HepG2 (cell line): ENCODE measurements at regions not wholly inside any gene's neighbourhood (a gene's known extent, or its start where the extent isn't known, plus 50 kb on each side); places are given as distances from the start of the nearest gene placed in this dataset.

Source experiments
- ATF7 ChIP-seq, 2 experiments: fragments of 450-650 bp in 1 of 2; sonication (generic) in 1 of 2; formaldehyde crosslinking in 1 of 2; IDR thresholded peaks; 2 replicates each; pipeline versions ENCODE4 v1.4.0 to v1.6.1; 2016 to 2020; ENCODE audit warnings: antibody characterized with exemption in 1 of 2, mild to moderate bottlenecking in 1 of 2, missing genetic modification reagents in 1 of 2
- FOXJ3 ChIP-seq: sonication (generic); formaldehyde crosslinking; IDR thresholded peaks from 2 replicates; pipeline ENCODE4 v1.4.0; 2020; ENCODE audit warnings: missing genetic modification reagents, mild to moderate bottlenecking, borderline replicate concordance
- HDAC2 ChIP-seq: sonication (generic); formaldehyde crosslinking; IDR thresholded peaks from 2 replicates; pipeline ENCODE4 v1.4.0; 2020; ENCODE audit warnings: missing genetic modification reagents
- HDAC6 ChIP-seq: fragments of 200-600 bp; sonication (generic); IDR thresholded peaks from 2 replicates; pipeline ENCODE4 v1.7.0; 2017; ENCODE audit warnings: mild to moderate bottlenecking, antibody characterized with exemption, low read length, low read depth
- MEF2D ChIP-seq: sonication (generic); formaldehyde crosslinking; IDR thresholded peaks from 2 replicates; pipeline ENCODE4 v1.5.1; 2020; ENCODE audit warnings: mild to moderate bottlenecking, missing genetic modification reagents
- SP5 ChIP-seq: IDR thresholded peaks from 2 replicates; pipeline ENCODE4 v1.6.1; 2016; ENCODE audit warnings: low read depth, borderline replicate concordance
- SPEN ChIP-seq: sonication (generic); formaldehyde crosslinking; IDR thresholded peaks from 2 replicates; pipeline ENCODE4 v1.5.1; 2020; ENCODE audit warnings: low read depth, mild to moderate bottlenecking, missing genetic modification reagents
- ZFYVE20 ChIP-seq: sonication (generic); formaldehyde crosslinking; IDR thresholded peaks from 2 replicates; pipeline ENCODE4 v1.8.0; 2023; ENCODE audit warnings: low read depth, mild to moderate bottlenecking, moderate library complexity, missing genetic modification reagents, borderline replicate concordance
- ZNF12 ChIP-seq: sonication (generic); formaldehyde crosslinking; IDR thresholded peaks from 2 replicates; pipeline ENCODE4 v1.5.0; 2020; ENCODE audit warnings: missing genetic modification reagents
- ZNF563 ChIP-seq: sonication (generic); formaldehyde crosslinking; IDR thresholded peaks from 2 replicates; pipeline ENCODE4 v1.8.0; 2022; ENCODE audit warnings: mild to moderate bottlenecking, moderate library complexity, missing genetic modification reagents
- ZNF816 ChIP-seq: sonication (generic); formaldehyde crosslinking; IDR thresholded peaks from 2 replicates; pipeline ENCODE4 v1.8.0; 2022; ENCODE audit warnings: missing genetic modification reagents, mild to moderate bottlenecking, borderline replicate concordance
- TF ChIP-seq, protein P1 (sequence below): sonication (generic); formaldehyde crosslinking; IDR thresholded peaks from 2 replicates; pipeline ENCODE4 v1.5.0; 2020; ENCODE audit warnings: mild to moderate bottlenecking, missing genetic modification reagents
- TF ChIP-seq, protein P2 (sequence below): sonication (generic); formaldehyde crosslinking; conservative IDR thresholded peaks from 2 replicates; pipeline ENCODE4 v1.4.0; 2020; ENCODE audit warnings: missing genetic modification reagents
- TF ChIP-seq, protein P3 (sequence below): sonication (generic); formaldehyde crosslinking; IDR thresholded peaks from 2 replicates; pipeline ENCODE4 v1.4.0; 2020; ENCODE audit warnings: mild to moderate bottlenecking, missing genetic modification reagents
- TF ChIP-seq, protein P4 (sequence below): sonication (generic); formaldehyde crosslinking; IDR thresholded peaks from 2 replicates; pipeline ENCODE4 v1.5.1; 2020; ENCODE audit warnings: mild to moderate bottlenecking, missing genetic modification reagents, moderate library complexity
- TF ChIP-seq, protein P5 (sequence below): IDR thresholded peaks from 2 replicates; pipeline ENCODE4 v1.6.1; 2012; ENCODE audit warnings: inconsistent platforms
- TF ChIP-seq, protein P6 (sequence below): sonication (generic); formaldehyde crosslinking; IDR thresholded peaks from 2 replicates; pipeline ENCODE4 v1.4.0; 2020; ENCODE audit warnings: missing genetic modification reagents
- TF ChIP-seq, protein P7 (sequence below): IDR thresholded peaks from 2 replicates; pipeline ENCODE4 v1.6.1; 2016; ENCODE audit warnings: missing genetic modification reagents, missing compliant biosample characterization
- TF ChIP-seq, protein P8 (sequence below): IDR thresholded peaks from 2 replicates; pipeline ENCODE4 v1.6.1; 2016; ENCODE audit warnings: low read depth, borderline replicate concordance

DNA sequence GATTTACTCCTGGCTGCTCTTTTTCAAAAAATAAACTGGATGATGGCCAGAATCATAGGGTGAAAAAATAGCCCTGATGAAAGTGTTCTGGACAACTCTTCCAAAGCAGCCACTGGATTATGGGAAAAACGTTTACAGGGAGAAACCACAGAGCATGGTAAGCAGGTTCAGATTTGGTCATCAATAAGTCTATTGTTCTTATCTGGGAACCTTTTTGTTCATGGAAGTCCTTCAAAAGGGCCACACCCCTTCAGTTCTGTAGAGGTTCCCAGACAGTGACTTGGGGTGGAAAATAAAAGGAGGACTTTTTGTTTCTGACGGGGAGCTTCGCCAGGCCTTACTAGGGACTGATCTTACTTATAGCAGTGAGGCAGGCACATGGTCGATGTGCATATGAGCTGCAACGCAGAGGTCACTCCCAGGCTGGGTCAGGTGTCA is 117.4 kb upstream of the SLC38A2 start (continued):
- TF ChIP-seq, protein P1, sequence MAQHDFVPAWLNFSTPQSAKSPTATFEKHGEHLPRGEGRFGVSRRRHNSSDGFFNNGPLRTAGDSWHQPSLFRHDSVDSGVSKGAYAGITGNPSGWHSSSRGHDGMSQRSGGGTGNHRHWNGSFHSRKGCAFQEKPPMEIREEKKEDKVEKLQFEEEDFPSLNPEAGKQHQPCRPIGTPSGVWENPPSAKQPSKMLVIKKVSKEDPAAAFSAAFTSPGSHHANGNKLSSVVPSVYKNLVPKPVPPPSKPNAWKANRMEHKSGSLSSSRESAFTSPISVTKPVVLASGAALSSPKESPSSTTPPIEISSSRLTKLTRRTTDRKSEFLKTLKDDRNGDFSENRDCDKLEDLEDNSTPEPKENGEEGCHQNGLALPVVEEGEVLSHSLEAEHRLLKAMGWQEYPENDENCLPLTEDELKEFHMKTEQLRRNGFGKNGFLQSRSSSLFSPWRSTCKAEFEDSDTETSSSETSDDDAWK, result no peak
- peak; percentile 37; the same call in 1 of the 2 replicates for TF ChIP-seq SP5
- no peak for TF ChIP-seq ZNF816
- no peak for TF ChIP-seq FOXJ3 (CRISPR knock-in tag)
- TF ChIP-seq, protein P2, sequence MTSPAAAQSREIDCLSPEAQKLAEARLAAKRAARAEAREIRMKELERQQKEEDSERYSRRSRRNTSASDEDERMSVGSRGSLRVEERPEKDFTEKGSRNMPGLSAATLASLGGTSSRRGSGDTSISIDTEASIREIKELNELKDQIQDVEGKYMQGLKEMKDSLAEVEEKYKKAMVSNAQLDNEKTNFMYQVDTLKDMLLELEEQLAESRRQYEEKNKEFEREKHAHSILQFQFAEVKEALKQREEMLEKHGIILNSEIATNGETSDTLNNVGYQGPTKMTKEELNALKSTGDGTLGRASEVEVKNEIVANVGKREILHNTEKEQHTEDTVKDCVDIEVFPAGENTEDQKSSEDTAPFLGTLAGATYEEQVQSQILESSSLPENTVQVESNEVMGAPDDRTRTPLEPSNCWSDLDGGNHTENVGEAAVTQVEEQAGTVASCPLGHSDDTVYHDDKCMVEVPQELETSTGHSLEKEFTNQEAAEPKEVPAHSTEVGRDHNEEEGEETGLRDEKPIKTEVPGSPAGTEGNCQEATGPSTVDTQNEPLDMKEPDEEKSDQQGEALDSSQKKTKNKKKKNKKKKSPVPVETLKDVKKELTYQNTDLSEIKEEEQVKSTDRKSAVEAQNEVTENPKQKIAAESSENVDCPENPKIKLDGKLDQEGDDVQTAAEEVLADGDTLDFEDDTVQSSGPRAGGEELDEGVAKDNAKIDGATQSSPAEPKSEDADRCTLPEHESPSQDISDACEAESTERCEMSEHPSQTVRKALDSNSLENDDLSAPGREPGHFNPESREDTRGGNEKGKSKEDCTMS (CRISPR knock-in tag), result no peak
- TF ChIP-seq, protein P3, sequence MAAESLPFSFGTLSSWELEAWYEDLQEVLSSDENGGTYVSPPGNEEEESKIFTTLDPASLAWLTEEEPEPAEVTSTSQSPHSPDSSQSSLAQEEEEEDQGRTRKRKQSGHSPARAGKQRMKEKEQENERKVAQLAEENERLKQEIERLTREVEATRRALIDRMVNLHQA (CRISPR knock-in tag), result no peak
- TF ChIP-seq ZFYVE20 (CRISPR knock-in tag), result no peak
- TF ChIP-seq, protein P4, sequence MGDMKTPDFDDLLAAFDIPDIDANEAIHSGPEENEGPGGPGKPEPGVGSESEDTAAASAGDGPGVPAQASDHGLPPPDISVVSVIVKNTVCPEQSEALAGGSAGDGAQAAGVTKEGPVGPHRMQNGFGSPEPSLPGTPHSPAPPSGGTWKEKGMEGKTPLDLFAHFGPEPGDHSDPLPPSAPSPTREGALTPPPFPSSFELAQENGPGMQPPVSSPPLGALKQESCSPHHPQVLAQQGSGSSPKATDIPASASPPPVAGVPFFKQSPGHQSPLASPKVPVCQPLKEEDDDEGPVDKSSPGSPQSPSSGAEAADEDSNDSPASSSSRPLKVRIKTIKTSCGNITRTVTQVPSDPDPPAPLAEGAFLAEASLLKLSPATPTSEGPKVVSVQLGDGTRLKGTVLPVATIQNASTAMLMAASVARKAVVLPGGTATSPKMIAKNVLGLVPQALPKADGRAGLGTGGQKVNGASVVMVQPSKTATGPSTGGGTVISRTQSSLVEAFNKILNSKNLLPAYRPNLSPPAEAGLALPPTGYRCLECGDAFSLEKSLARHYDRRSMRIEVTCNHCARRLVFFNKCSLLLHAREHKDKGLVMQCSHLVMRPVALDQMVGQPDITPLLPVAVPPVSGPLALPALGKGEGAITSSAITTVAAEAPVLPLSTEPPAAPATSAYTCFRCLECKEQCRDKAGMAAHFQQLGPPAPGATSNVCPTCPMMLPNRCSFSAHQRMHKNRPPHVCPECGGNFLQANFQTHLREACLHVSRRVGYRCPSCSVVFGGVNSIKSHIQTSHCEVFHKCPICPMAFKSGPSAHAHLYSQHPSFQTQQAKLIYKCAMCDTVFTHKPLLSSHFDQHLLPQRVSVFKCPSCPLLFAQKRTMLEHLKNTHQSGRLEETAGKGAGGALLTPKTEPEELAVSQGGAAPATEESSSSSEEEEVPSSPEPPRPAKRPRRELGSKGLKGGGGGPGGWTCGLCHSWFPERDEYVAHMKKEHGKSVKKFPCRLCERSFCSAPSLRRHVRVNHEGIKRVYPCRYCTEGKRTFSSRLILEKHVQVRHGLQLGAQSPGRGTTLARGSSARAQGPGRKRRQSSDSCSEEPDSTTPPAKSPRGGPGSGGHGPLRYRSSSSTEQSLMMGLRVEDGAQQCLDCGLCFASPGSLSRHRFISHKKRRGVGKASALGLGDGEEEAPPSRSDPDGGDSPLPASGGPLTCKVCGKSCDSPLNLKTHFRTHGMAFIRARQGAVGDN (CRISPR knock-in tag), result peak; percentile 29; the same call in 1 of the 2 replicates
- 0 out of 2 replicates have a peak, but pooled peaks have one; percentile 32 for TF ChIP-seq SPEN (CRISPR knock-in tag)
- TF ChIP-seq, protein P5, sequence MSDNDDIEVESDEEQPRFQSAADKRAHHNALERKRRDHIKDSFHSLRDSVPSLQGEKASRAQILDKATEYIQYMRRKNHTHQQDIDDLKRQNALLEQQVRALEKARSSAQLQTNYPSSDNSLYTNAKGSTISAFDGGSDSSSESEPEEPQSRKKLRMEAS, result peak; percentile 91
- peak; percentile 17; the same call in 1 of the 2 replicates for TF ChIP-seq HDAC2 (CRISPR knock-in tag)
- peak; percentile 96 for TF ChIP-seq ZNF12 (CRISPR knock-in tag)
- TF ChIP-seq, protein P6, sequence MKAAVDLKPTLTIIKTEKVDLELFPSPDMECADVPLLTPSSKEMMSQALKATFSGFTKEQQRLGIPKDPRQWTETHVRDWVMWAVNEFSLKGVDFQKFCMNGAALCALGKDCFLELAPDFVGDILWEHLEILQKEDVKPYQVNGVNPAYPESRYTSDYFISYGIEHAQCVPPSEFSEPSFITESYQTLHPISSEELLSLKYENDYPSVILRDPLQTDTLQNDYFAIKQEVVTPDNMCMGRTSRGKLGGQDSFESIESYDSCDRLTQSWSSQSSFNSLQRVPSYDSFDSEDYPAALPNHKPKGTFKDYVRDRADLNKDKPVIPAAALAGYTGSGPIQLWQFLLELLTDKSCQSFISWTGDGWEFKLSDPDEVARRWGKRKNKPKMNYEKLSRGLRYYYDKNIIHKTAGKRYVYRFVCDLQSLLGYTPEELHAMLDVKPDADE, result no peak
- no peak for TF ChIP-seq ZNF563
- TF ChIP-seq ATF7 (IDR thresholded peaks at IDR 0.05), result no peak
- no peak for TF ChIP-seq ATF7 (CRISPR knock-in tag; IDR thresholded peaks at IDR 0.05)
- TF ChIP-seq, protein P7, sequence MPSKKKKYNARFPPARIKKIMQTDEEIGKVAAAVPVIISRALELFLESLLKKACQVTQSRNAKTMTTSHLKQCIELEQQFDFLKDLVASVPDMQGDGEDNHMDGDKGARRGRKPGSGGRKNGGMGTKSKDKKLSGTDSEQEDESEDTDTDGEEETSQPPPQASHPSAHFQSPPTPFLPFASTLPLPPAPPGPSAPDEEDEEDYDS (CRISPR knock-in tag), result 0 out of 2 replicates have a peak, but pooled peaks have one; percentile 31
- no peak for TF ChIP-seq HDAC6
- TF ChIP-seq, protein P8, sequence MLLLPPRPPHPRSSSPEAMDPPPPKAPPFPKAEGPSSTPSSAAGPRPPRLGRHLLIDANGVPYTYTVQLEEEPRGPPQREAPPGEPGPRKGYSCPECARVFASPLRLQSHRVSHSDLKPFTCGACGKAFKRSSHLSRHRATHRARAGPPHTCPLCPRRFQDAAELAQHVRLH (CRISPR knock-in tag), result peak; percentile 31; the same call in 1 of the 2 replicates
- no peak for TF ChIP-seq MEF2D (CRISPR knock-in tag)
